HG03039 (cell line): ENCODE measurements at regions not wholly inside any gene's neighbourhood (a gene's known extent, or its start where the extent isn't known, plus 50 kb on each side); places are given as distances from the start of the nearest gene placed in this dataset.
A peak's percentile ranks its signal among the peaks of the same experiment; 100 is the strongest.

Source experiments
- ATAC-seq: cut with Tn5 transposase; IDR thresholded peaks from one replicate; pipeline ENCODE4 v1.9.1; 2021; ENCODE audit warnings: mild to moderate bottlenecking, moderate library complexity; ENCODE audit not compliant: unreplicated experiment

GRCh38 chr4:181520790-181521189, 722.4 kb upstream of the TENM3 start:
- ATAC-seq = no peak

GRCh38 chr4:181523973-181524372, 719.2 kb upstream of the TENM3 start:
- ATAC-seq = no peak

- ATAC-seq = no peak
These were observed 718.7 kb upstream of the TENM3 start for GRCh38 chr4:181524499-181524898.

- ATAC-seq = no peak
These were observed 717.6 kb upstream of the TENM3 start for GRCh38 chr4:181525634-181526033.

- ATAC-seq = peak; percentile 76
These were observed 714.5 kb upstream of the TENM3 start for GRCh38 chr4:181528570-181529184.

GRCh38 chr4:181529537-181529936, 713.7 kb upstream of the TENM3 start:
- no peak for ATAC-seq

GRCh38 chr4:181536196-181536746, 706.9 kb upstream of the TENM3 start:
- no peak for ATAC-seq

GRCh38 chr4:181536811-181537434, 706.3 kb upstream of the TENM3 start:
- ATAC-seq = no peak

- no peak for ATAC-seq
These were observed 704.8 kb upstream of the TENM3 start for GRCh38 chr4:181538431-181538830.

GRCh38 chr4:181541396-181541795, 701.8 kb upstream of the TENM3 start:
- no peak for ATAC-seq

GRCh38 chr4:181548873-181549575, 694.2 kb upstream of the TENM3 start:
- ATAC-seq = no peak

GRCh38 chr4:181549576-181550188, 693.5 kb upstream of the TENM3 start:
- ATAC-seq = no peak

GRCh38 chr4:181550381-181550780, 692.8 kb upstream of the TENM3 start:
- ATAC-seq = no peak

- ATAC-seq = no peak
These were observed 683.6 kb upstream of the TENM3 start for GRCh38 chr4:181559637-181560036.

- no peak for ATAC-seq
These were observed 680.8 kb upstream of the TENM3 start for GRCh38 chr4:181562399-181562798.

- no peak for ATAC-seq
These were observed 678.6 kb upstream of the TENM3 start for GRCh38 chr4:181564625-181565024.

GRCh38 chr4:181566490-181566889, 676.7 kb upstream of the TENM3 start:
- no peak for ATAC-seq

GRCh38 chr4:181569553-181569952, 673.6 kb upstream of the TENM3 start:
- ATAC-seq = peak; percentile 79

- ATAC-seq = no peak
These were observed 664.3 kb upstream of the TENM3 start for GRCh38 chr4:181578911-181579310.

- ATAC-seq = no peak
These were observed 663.7 kb upstream of the TENM3 start for GRCh38 chr4:181579486-181579885.

GRCh38 chr4:181581983-181582382, 661.2 kb upstream of the TENM3 start:
- no peak for ATAC-seq

- no peak for ATAC-seq
These were observed 660.6 kb upstream of the TENM3 start for GRCh38 chr4:181582595-181582994.
